NCI-H2171 (cell line): ENCODE measurements at regions not wholly inside any gene's neighbourhood (a gene's known extent, or its start where the extent isn't known, plus 50 kb on each side); places are given as distances from the start of the nearest gene placed in this dataset.
"Not testable (repeated sequence)": the region's sequence is repeated elsewhere in the genome, so short reads cannot be mapped to it uniquely, and the experiment has no call there.

Experiments
- DNase-seq: peaks from one replicate; lab custom pipeline; 2025; lab: John Stamatoyannopoulos, UW

- DNase-seq, result no peak
These were observed 1148.3 kb downstream of the EPHA7 start for GRCh38 chr6:92271091-92271490.

- no peak for DNase-seq
These were observed 1149.0 kb downstream of the EPHA7 start for GRCh38 chr6:92270365-92270764.

- DNase-seq, result no peak
These were observed 1152.0 kb downstream of the EPHA7 start for GRCh38 chr6:92267335-92267734.

- DNase-seq, result no peak
These were observed 1155.5 kb downstream of the EPHA7 start for GRCh38 chr6:92263864-92264263.

GRCh38 chr6:92259171-92259570 lies 1160.2 kb downstream of the EPHA7 start:
- no peak for DNase-seq

- no peak for DNase-seq
These were observed 1176.0 kb downstream of the EPHA7 start for GRCh38 chr6:92243315-92243714.

GRCh38 chr6:92231171-92231701 lies 1188.1 kb downstream of the EPHA7 start:
- DNase-seq, result no peak

GRCh38 chr6:92219987-92220386 lies 1199.4 kb downstream of the EPHA7 start:
- DNase-seq, result not testable (repeated sequence)

GRCh38 chr6:92216717-92217116 lies 1202.6 kb downstream of the EPHA7 start:
- no peak for DNase-seq

- no peak for DNase-seq
These were observed 1217.7 kb downstream of the EPHA7 start for GRCh38 chr6:92201618-92202017.

GRCh38 chr6:92196325-92196724 lies 1223.0 kb downstream of the EPHA7 start:
- no peak for DNase-seq

GRCh38 chr6:92195796-92196195 lies 1223.6 kb downstream of the EPHA7 start:
- DNase-seq, result no peak

GRCh38 chr6:92188016-92188415 lies 1231.3 kb downstream of the EPHA7 start:
- DNase-seq, result no peak

GRCh38 chr6:92184933-92185332 lies 1234.4 kb downstream of the EPHA7 start:
- no peak for DNase-seq

GRCh38 chr6:92181347-92181746 lies 1238.0 kb downstream of the EPHA7 start:
- no peak for DNase-seq

- no peak for DNase-seq
These were observed 1239.3 kb downstream of the EPHA7 start for GRCh38 chr6:92180090-92180489.

- no peak for DNase-seq
These were observed 1242.7 kb downstream of the EPHA7 start for GRCh38 chr6:92176666-92177065.

GRCh38 chr6:92174398-92175073 lies 1244.8 kb downstream of the EPHA7 start:
- no peak for DNase-seq

GRCh38 chr6:92169506-92169905 lies 1249.9 kb downstream of the EPHA7 start:
- DNase-seq, result no peak

- no peak for DNase-seq
These were observed 1252.7 kb downstream of the EPHA7 start for GRCh38 chr6:92166666-92167065.

GRCh38 chr6:92161953-92162352 lies 1257.4 kb downstream of the EPHA7 start:
- no peak for DNase-seq

- no peak for DNase-seq
These were observed 1259.1 kb downstream of the EPHA7 start for GRCh38 chr6:92160226-92160625.

GRCh38 chr6:92159046-92159445 lies 1260.3 kb downstream of the EPHA7 start:
- DNase-seq, result no peak

GRCh38 chr6:92150553-92150952 lies 1268.8 kb downstream of the EPHA7 start:
- no peak for DNase-seq
